C4-2B (cell line): ENCODE measurements at regions not wholly inside any gene's neighbourhood (a gene's known extent, or its start where the extent isn't known, plus 50 kb on each side); places are given as distances from the start of the nearest gene placed in this dataset.

Source experiments
- CTCF ChIP-seq: fragments of 450-650 bp; conservative IDR thresholded peaks from 2 replicates; pipeline ENCODE4 v1.5.1; 2017; ENCODE audit warnings: mild to moderate bottlenecking
- ZFX ChIP-seq: fragments of 450-650 bp; IDR thresholded peaks from 2 replicates; pipeline ENCODE4 v1.6.1; 2017

- TF ChIP-seq CTCF = no peak
- TF ChIP-seq ZFX = no peak
Measured at GRCh38 chr4:186814535-186815070, 90.9 kb upstream of the FAT1 start.
